Natural killer cell (primary cell): ENCODE measurements at regions not wholly inside any gene's neighbourhood (a gene's known extent, or its start where the extent isn't known, plus 50 kb on each side); places are given as distances from the start of the nearest gene placed in this dataset.

Experiments
- ATAC-seq, 3 donors: fragments of 150-1000 bp in 2 of 3; fragments of 200-7000 bp in 1 of 3; cut with Tn5 transposase; 1 replicate in 1 of 3; 2 replicates in 2 of 3; pipeline ENCODE4 v1.10.0; 2021; ENCODE audit warnings: mild to moderate bottlenecking in 2 of 3, moderate library complexity in 2 of 3
- DNase-seq, 2 donors: peaks; one replicate each; pipeline versions ENCODE4 v3.0.0 to v3.0.0-alpha.2; 2013 to 2021; ENCODE audit warnings: mixed read lengths in 1 of 2
- H3K27ac ChIP-seq: one replicate; pipeline ENCODE4 v1.5.1; 2013; ENCODE audit warnings: mild to moderate bottlenecking, low read length
- H3K27me3 ChIP-seq: one replicate; pipeline ENCODE4 v1.6.1; 2013; ENCODE audit warnings: low read length; ENCODE audit not compliant: control insufficient read depth, insufficient read depth
- H3K36me3 ChIP-seq: one replicate; pipeline ENCODE4 v1.6.1; 2013; ENCODE audit warnings: low read length; ENCODE audit not compliant: control insufficient read depth, insufficient read depth
- H3K4me1 ChIP-seq: one replicate; pipeline ENCODE4 v1.6.1; 2013; ENCODE audit warnings: low read length; ENCODE audit not compliant: control insufficient read depth, insufficient read depth
- H3K4me3 ChIP-seq: one replicate; pipeline ENCODE4 v1.5.1; 2013; ENCODE audit warnings: low read length
- H3K9me3 ChIP-seq: one replicate; pipeline ENCODE4 v1.6.1; 2013; ENCODE audit warnings: low read length; ENCODE audit not compliant: control insufficient read depth, insufficient read depth
- H3K27ac Mint-ChIP-seq, 2 donors: one replicate each; pipeline ENCODE4 v1.8.0; 2022; ENCODE audit warnings: mild to moderate bottlenecking in 2 of 2, mixed read lengths in 2 of 2, moderate library complexity in 1 of 2
- H3K27me3 Mint-ChIP-seq, 2 donors: one replicate each; pipeline ENCODE4 v1.8.0; 2022; ENCODE audit warnings: low read depth in 2 of 2, mixed read lengths in 2 of 2
- H3K36me3 Mint-ChIP-seq: one replicate; pipeline ENCODE4 v1.8.0; 2022; ENCODE audit warnings: mixed read lengths
- H3K4me1 Mint-ChIP-seq, 2 donors: one replicate each; pipeline ENCODE4 v1.8.0; 2022; ENCODE audit warnings: mixed read lengths in 2 of 2
- H3K4me3 Mint-ChIP-seq: one replicate; pipeline ENCODE4 v1.8.0; 2022; ENCODE audit warnings: mild to moderate bottlenecking, moderate library complexity, mixed read lengths
- H3K9me3 Mint-ChIP-seq, 2 donors: one replicate each; pipeline ENCODE4 v1.8.0; 2022; ENCODE audit warnings: mixed read lengths in 2 of 2
- WGBS: methylation state at CpG from one replicate; pipeline ENCODE4 v1.1.7; 2013; ENCODE audit warnings: missing lambda C conversion rate; ENCODE audit not compliant: insufficient coverage; 5-methylcytosine and 5-hydroxymethylcytosine counted together
- intact Hi-C: fragments of 100-400 bp; cut with micrococcal nuclease; formaldehyde crosslinking; loops from one replicate; pipeline ENCODE4 v1.14.2; 2022
- TF ChIP-seq, protein P1 (sequence below): fragments of 200-600 bp; IDR thresholded peaks from one replicate; pipeline ENCODE4 v1.8.0; 2022; ENCODE audit warnings: antibody characterized with exemption

DNA sequence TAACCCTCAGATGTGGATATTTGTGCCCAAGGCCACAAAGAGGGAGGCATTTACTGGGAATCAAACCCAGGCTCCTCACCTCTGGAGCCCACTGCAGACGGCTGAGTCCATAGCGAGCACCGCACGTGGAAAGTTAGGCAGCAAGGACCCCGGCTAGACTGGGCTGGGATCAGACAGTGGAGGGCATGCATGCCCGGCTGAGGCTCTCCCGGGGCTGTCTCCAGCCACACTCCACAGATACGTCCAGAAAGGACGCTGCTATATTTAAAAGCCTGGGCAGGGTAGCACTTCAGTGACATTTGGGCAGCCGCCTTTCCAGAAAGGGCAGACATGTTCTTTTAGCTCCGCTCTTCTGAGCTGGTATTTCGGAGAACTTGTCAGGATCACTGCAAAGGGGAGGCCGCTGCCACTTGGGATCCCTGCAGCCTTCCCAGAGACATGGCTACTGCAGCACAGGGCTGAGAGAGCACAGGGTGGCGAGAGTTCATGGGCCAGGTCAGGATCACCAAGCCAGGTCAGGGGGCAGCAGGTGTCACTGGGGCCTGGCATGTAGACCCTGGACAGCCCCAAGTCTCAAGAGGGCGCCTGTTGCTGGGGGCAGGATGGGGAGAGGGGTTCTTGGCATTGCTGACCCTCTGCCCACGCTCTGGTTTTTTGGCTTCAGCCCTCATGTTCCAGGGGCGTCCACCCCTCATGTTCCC is 121.7 kb downstream of the PHETA1 start:
- TF ChIP-seq, protein P1, sequence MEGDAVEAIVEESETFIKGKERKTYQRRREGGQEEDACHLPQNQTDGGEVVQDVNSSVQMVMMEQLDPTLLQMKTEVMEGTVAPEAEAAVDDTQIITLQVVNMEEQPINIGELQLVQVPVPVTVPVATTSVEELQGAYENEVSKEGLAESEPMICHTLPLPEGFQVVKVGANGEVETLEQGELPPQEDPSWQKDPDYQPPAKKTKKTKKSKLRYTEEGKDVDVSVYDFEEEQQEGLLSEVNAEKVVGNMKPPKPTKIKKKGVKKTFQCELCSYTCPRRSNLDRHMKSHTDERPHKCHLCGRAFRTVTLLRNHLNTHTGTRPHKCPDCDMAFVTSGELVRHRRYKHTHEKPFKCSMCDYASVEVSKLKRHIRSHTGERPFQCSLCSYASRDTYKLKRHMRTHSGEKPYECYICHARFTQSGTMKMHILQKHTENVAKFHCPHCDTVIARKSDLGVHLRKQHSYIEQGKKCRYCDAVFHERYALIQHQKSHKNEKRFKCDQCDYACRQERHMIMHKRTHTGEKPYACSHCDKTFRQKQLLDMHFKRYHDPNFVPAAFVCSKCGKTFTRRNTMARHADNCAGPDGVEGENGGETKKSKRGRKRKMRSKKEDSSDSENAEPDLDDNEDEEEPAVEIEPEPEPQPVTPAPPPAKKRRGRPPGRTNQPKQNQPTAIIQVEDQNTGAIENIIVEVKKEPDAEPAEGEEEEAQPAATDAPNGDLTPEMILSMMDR: no peak
- Histone ChIP-seq H3K36me3 (no peaks in the 10 kb centered on the region), H3K4me1 (no peaks in the 10 kb centered on the region), H3K27ac (no peak overlapping the region), H3K4me3 (no peak overlapping the region), H3K27me3 (no peaks in the 10 kb centered on the region), H3K9me3 (no peaks in the 10 kb centered on the region)
- no peak overlapping the region for H3K27ac Mint-ChIP-seq
- H3K36me3 Mint-ChIP-seq: no peaks in the 10 kb centered on the region
- 89% methylated on average over 16 of the region's 17 CpGs for whole genome bisulfite sequencing
- no peaks in the 10 kb centered on the region for H3K4me1 Mint-ChIP-seq
- H3K9me3 Mint-ChIP-seq: no peaks in the 10 kb centered on the region
- intact Hi-C loops: no loop called here
- DNase-seq (no peak), ATAC-seq (no peak)
- no peak overlapping the region for H3K4me3 Mint-ChIP-seq
- peaks cover 0 to 5% of the 10 kb centered on the region in 2 donors for H3K27me3 Mint-ChIP-seq

DNA sequence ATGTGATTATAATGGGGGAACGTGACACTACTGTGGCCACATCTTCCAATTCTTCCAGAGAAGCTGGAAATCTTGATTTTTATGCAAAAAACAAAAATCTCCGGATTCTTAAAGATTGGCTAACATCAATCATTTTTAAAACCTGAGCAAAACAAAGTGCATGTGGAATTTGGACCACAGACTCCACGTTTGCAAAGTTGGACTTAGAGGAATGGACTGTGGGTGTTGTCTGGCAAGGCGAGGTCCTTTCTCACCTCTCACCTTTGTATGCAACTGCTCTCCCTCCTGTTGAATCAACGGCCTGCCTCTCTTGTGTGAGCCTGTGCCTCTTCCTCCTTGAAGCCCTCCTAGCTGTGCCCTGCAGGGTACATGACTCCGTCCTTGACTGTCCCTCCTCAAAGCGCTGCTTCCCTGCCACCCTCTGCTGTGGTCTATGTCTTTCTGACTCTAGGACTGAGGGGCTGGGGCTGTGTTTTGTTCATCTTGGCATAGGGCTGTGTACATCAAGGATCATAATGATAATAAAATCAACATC is 122.4 kb downstream of the PHETA1 start:
- no peaks in the 10 kb centered on the region for H3K27me3 ChIP-seq
- intact Hi-C loops: no loop called here
- H3K4me1 ChIP-seq: no peaks in the 10 kb centered on the region
- H3K9me3 ChIP-seq: no peaks in the 10 kb centered on the region
- no peak for DNase-seq
- H3K36me3 ChIP-seq: no peaks in the 10 kb centered on the region
- no peak overlapping the region for H3K27ac ChIP-seq
- no peaks in the 10 kb centered on the region for H3K4me1 Mint-ChIP-seq
- no peak overlapping the region for H3K4me3 ChIP-seq
- H3K27ac Mint-ChIP-seq: no peak overlapping the region
- H3K4me3 Mint-ChIP-seq: no peak overlapping the region
- ATAC-seq: no peak
- TF ChIP-seq, protein P1: no peak
- H3K36me3 Mint-ChIP-seq: no peaks in the 10 kb centered on the region
- H3K9me3 Mint-ChIP-seq: no peaks in the 10 kb centered on the region
- WGBS: 84% methylated on average over 5 of the region's 7 CpGs
- H3K27me3 Mint-ChIP-seq: peaks cover 0 to 5% of the 10 kb centered on the region in 2 donors

DNA sequence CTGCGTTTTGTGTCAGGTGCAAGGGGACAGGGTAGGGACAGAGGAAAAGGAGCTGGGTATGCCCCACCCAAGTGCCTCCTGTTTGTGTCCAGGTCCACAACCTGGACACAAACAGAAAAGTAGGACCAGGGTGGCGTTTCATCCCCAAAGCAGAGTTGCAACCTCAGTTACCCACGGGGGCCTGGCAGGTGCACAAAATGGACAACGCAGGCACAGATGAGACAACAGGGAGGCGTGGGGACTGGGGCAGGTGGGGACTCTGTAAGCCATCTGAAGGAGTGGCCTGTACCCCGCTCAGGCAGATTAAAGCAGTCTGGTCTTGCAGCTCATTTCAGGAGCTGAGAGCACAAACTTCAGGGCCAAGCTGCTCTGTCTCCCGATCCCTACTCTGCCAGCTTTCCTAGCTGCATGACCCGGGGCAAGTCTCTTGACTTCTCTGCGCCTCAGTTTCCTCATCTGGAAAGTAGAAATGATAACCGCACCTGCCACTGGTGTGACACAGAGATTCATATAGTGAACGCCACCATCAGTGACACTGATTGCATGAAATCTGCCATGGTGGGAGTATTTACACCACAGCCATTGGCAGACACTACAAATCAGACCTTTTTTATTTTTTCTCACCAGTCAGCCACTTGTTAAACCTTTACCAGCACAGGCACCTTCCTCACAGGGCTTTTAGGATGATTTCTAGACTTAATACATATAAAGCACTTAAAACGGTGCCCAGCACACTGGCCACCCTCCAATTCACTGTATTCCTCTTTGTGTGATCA is 123.0 kb downstream of the PHETA1 start:
- Mint-ChIP-seq H3K27ac (no peak overlapping the region), H3K36me3 (no peaks in the 10 kb centered on the region), H3K4me3 (no peak overlapping the region), H3K4me1 (no peaks in the 10 kb centered on the region), H3K9me3 (no peaks in the 10 kb centered on the region), H3K27me3 (peaks cover 0 to 4% of the 10 kb centered on the region in 2 donors)
- TF ChIP-seq, protein P1: no peak
- Histone ChIP-seq H3K4me3 (no peak overlapping the region), H3K9me3 (no peaks in the 10 kb centered on the region), H3K27me3 (no peaks in the 10 kb centered on the region), H3K4me1 (no peaks in the 10 kb centered on the region), H3K27ac (no peak overlapping the region), H3K36me3 (no peaks in the 10 kb centered on the region)
- intact Hi-C loops: no loop called here
- no peak for DNase-seq
- no peak for ATAC-seq
- 89% methylated on average over 11 of the region's 12 CpGs for WGBS
